ENCODE measurements at regions not wholly inside any gene's neighbourhood (a gene's known extent, or its start where the extent isn't known, plus 50 kb on each side); places are given as distances from the start of the nearest gene placed in this dataset.

DNA sequence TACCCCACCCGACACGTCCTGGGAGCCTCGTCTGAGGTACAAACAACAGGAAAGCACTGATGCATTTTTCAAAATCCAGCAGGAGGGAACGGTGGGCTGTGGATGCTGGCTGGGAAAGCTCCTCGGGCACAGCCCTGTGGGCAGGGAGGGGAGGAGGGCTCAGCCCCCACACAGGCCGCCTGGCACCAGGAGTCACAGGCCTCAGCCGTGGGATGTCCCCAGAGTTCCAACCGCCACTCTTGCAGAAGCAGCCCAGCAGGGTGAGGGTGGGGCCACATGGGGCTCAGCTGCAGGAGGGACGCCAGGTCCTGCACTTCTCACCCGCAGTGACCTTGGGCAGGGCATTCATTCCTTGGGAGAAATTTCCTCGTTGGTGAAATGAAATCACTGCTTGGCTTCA, 274.6 kb downstream of the BRD1 start:
- H3K9me3 Mint-ChIP-seq = peaks cover 7 to 10% of the 10 kb centered on the region in 2 donors
- DNase-seq = no peak

DNA sequence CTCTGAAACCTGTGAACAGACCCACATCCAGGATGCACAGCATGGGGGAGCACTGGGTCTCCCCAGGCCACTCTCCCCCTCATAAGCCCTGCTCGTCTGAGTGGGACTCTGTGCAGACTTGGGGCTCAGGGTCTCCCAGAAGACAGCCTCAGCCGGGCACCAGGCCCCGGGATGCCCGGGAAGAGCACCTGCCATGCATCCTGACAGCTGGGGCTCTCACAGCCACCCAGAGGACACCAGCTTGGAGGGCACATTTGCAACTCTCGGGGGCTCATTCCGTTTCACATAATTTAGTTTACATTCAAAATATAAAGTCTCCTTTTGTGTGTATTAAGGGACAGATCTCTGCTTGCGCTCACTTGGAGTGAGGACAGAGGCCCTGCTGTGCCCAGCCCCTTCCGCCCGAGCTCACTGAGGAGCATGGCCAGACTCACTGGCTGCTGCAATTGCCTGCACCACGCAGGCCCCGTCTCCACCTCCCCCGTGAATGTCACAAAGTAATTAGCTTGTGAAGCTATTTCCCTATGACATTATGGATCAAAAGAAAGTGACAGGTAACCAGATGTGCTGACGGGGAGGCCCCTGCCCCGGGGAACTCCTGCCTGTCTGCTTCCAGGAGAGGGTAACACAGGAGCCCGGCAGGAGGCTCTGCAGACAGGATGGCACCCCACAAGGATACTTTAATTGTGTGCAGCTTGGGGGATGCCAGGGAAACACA, 275.6 kb downstream of the BRD1 start:
- Mint-ChIP-seq H3K4me1 (ENCODE audit: low read depth) (no peaks in the 10 kb centered on the region), H3K27me3 (ENCODE audit: low read depth) (no peaks in the 10 kb centered on the region), H3K27ac (no peak overlapping the region), H3K9me3 (peaks cover 7 to 10% of the 10 kb centered on the region in 2 donors), H3K36me3 (ENCODE audit: insufficient read depth in 2 of 2) (peaks cover 1 to 23% of the 10 kb centered on the region in 2 donors), H3K4me3 (no peak overlapping the region)
- ATAC-seq (replicated peaks in 1 of 2) (no peak), DNase-seq (no peak)

More for the DNA sequence above, 274.6 kb downstream of the BRD1 start:
- Mint-ChIP-seq H3K4me1 (ENCODE audit: low read depth) (no peaks in the 10 kb centered on the region), H3K27ac (no peak overlapping the region), H3K27me3 (ENCODE audit: low read depth) (no peaks in the 10 kb centered on the region), H3K4me3 (no peak overlapping the region), H3K36me3 (ENCODE audit: insufficient read depth in 2 of 2) (peaks cover 1 to 22% of the 10 kb centered on the region in 2 donors)
- no peak for ATAC-seq (replicated peaks in 1 of 2)

DNA sequence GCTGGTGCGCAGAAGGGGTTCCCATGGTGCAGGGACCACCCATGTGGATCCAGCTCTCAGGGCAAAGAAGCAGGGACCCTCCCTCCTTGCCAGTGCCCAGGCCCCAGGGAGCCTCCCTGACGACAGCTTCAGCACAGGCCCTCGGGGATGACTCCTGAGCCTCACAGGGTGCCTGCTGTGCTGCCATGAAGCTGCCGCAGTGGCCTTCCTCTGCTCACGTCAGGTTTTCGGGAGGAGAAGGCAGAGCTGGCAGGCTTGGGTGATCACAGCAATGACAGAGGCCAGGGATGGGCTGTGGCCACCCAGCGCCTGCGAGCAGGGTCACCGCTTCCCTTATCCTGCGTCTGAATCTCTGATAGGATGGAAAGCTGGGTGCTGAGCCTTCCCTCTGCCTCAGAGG, 276.2 kb downstream of the BRD1 start:
- Mint-ChIP-seq H3K27me3 (ENCODE audit: low read depth) (no peaks in the 10 kb centered on the region), H3K4me3 (no peak overlapping the region), H3K36me3 (ENCODE audit: insufficient read depth in 2 of 2) (peaks cover 1 to 24% of the 10 kb centered on the region in 2 donors), H3K27ac (no peak overlapping the region), H3K9me3 (peaks cover 7 to 10% of the 10 kb centered on the region in 2 donors), H3K4me1 (ENCODE audit: low read depth) (no peaks in the 10 kb centered on the region)
- DNase-seq (no peak), ATAC-seq (replicated peaks in 1 of 2) (no peak)

DNA sequence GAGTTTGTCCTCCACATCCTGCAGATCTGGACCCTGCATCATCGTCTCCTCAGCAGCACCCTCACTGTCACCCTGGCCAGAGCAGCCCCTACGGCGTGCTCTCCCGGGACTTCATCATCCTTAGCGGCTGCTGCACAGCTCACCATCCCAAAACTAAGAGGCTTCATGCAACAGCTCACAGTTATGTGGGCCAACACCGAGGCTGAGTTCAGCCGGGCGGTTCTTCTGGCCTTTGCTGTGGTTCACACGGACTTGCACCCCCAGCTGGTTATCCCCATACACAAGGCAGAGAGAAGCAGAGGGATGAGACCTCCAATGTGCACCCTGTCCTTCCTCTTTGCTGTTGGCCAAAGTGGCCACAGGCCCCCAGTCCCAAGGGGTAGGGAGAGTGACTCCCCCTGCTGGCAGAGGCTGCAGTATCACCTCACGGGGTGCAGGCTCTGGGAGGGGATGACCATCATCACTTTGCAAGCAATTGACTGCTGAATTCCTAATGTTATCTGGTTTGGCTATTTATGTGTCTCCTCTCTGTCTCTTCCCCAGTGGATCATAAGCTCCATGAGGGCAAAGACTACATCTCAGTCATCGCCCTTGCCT, 276.8 kb downstream of the BRD1 start:
- ATAC-seq (replicated peaks in 1 of 2) (no peak), DNase-seq (no peak)
- H3K27ac Mint-ChIP-seq = no peak overlapping the region
- no peaks in the 10 kb centered on the region for H3K27me3 Mint-ChIP-seq (ENCODE audit: low read depth)
- H3K4me1 Mint-ChIP-seq (ENCODE audit: low read depth) = no peaks in the 10 kb centered on the region
- no peak overlapping the region for H3K4me3 Mint-ChIP-seq
- peaks cover 1 to 24% of the 10 kb centered on the region in 2 donors for H3K36me3 Mint-ChIP-seq (ENCODE audit: insufficient read depth in 2 of 2)
- H3K9me3 Mint-ChIP-seq = peaks cover 7 to 10% of the 10 kb centered on the region in 2 donors

DNA sequence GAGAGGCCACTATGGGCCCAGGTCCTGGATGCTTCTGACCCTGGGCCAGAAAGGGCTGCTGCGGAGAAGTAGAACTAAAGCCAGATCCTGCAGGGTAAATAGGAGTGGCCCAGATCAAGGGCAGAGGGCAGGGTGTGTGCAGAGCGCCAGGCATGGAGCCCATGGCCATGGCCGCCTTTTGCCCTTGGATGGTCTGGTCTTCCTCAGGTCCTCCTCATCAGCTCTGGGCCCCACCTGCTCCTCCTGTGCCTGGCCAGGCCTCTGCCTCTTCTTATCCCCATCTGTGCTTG, 277.6 kb downstream of the BRD1 start:
- Mint-ChIP-seq H3K9me3 (peaks cover 7 to 10% of the 10 kb centered on the region in 2 donors), H3K4me1 (ENCODE audit: low read depth) (no peaks in the 10 kb centered on the region), H3K27me3 (ENCODE audit: low read depth) (no peaks in the 10 kb centered on the region), H3K36me3 (ENCODE audit: insufficient read depth in 2 of 2) (peaks cover 1 to 24% of the 10 kb centered on the region in 2 donors), H3K4me3 (no peak overlapping the region), H3K27ac (no peak overlapping the region)
- DNase-seq (no peak), ATAC-seq (replicated peaks in 1 of 2) (no peak)

DNA sequence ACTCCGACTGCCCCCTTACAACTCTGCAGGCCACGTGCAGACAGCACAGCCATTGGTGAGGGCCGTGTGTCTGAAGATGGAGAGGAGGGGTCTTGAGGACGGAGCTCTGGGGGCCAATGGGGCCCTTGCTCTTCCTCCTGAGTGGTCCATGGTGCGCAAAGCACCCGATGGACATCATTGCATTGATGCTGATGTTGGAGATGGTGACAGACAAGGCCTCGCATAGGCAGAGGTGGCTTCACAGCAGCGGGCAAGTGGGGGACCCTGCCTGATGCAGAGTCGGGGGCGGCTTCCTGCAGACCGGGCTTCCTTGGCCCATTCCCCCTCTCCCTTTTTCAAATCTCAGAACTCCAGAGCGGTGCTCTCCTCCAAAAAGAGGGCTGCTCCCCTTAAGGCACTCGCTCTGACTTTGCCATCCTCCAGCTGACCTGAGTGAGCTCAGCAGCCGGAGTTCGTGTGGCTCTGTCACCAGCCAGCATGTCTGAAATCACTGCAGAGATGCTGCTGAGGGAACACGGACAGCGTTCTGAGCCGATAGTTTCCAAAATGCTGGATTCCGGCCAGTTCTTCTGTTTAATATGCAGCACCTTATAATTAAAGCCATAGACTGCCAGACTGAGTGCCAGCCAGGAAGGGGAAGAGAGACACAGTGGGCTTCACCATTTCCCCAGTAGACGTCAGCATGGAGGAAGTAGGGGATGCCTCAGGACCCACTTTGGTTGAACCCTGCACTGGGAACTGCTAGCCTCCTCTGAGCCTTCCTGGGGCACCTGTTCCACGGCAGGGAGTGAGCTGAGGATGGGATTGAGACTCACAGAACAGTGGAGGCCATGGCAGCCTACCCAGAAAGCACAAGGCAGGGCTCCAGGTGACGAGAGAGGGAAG, 278.2 kb downstream of the BRD1 start:
- no peak for DNase-seq
- no peaks in the 10 kb centered on the region for H3K4me1 Mint-ChIP-seq (ENCODE audit: low read depth)
- peaks cover 1 to 24% of the 10 kb centered on the region in 2 donors for H3K36me3 Mint-ChIP-seq (ENCODE audit: insufficient read depth in 2 of 2)
- H3K27me3 Mint-ChIP-seq (ENCODE audit: low read depth) = no peaks in the 10 kb centered on the region
- no peak for ATAC-seq (replicated peaks in 1 of 2)
- no peak overlapping the region for H3K27ac Mint-ChIP-seq
- peaks cover 7 to 10% of the 10 kb centered on the region in 2 donors for H3K9me3 Mint-ChIP-seq
- H3K4me3 Mint-ChIP-seq = no peak overlapping the region

DNA sequence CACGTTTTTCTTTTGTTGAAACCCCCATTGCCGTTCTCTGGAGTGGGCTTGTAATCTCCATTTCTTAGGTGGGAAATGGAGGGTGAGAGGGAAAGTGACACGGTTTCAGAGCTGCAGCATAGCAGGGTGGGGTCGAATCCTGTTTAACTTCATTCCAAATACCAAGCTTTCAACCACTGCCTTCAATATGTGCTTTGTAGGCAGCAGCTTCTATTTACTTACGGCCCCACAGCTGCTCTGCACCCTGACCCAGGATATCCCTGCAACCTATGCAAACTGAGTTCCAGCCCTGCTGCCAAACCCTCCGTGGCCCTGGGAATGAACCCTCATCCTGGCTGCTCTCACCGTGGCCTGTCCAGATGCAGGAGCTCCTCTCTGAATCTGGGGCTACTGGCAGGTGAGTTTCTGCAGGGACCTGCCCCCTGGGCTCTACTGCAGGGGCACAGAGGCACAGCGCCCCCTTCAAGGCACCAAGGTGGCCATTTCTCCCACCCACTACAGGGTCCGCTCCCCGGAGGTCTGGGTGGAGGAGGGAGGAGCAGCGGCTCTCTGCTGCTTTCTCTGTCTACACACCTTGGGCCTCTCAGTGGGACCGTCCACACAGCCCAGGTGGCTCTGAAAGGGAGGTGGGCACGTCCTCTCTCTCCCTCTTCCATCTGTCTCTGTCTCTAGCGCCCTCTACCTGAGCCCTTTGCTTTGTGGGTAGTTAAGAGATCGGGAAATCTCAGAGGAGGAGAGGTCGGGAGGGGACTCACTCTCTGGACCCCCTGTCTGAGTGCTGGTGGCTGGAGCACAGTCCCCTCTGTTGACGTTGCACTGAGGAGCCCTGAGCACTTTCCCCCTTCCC, 279.1 kb downstream of the BRD1 start:
- peaks cover 1 to 24% of the 10 kb centered on the region in 2 donors for H3K36me3 Mint-ChIP-seq (ENCODE audit: insufficient read depth in 2 of 2)
- no peak overlapping the region for H3K27ac Mint-ChIP-seq
- peaks cover 7 to 10% of the 10 kb centered on the region in 2 donors for H3K9me3 Mint-ChIP-seq
- ATAC-seq (replicated peaks in 1 of 2) (no peak), DNase-seq (no peak)
- H3K27me3 Mint-ChIP-seq (ENCODE audit: low read depth) = no peaks in the 10 kb centered on the region
- no peak overlapping the region for H3K4me3 Mint-ChIP-seq
- H3K4me1 Mint-ChIP-seq (ENCODE audit: low read depth) = no peaks in the 10 kb centered on the region

DNA sequence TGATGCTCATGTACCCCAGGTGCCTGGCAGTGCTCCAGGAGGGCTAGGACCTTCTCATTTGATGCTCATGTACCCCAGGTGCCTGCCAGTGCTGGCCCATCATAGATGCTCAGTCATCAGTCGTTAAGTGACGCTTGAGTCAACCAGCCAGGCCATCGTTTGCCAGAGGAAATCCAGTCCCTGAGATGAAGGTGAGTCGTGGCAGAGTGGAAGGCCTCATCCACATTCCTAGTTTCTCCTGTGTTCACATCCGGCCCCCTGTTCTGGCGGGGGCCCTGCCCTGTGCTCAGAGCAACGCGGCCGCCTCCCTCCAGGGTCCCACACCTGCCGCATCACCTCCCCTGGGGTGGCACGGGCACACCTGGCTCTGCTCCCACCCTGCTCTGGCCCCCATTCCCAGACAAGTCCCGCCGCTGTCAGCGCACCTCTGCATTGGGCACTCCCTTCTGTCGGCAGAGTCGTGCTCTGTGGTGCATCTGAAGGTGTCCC, 279.9 kb downstream of the BRD1 start:
- ATAC-seq (replicated peaks in 1 of 2) = no peak
- no peak overlapping the region for H3K4me3 Mint-ChIP-seq

DNA sequence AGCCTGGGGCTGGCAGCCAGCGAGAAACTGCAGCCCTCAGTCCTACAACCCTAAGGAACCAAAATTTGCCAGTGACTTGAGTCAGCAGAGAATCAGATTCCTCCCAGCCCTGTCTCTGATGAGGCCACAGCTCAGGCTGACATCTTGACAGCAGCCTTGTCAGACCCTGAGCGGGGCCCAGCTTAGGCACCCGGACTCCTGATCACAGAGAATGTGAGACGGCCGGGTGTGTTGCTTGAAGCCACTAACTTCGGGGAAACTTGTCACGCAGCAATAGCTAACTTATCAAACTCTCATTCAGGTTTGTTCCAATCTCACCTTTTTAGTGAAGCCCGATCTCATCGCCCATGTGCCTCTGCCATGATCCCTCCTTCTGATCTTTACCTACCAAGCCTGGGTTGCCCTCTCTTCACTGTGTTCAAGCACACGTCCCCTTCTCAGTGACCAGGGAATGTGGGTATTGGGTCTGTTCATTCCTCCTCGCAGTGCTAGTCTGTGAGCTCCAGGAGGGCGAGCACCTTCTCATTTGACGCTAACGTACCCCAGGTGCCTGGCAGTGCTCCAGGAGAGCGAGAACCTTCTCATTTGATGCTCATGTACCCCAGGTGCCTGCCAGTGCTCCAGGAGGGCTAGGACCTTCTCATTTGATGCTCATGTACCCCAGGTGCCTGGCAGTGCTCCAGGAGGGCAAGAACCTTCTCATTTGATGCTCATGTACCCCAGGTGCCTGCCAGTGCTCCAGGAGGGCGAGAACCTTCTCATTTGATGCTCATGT, 280.7 kb downstream of the BRD1 start:
- ATAC-seq (replicated peaks in 1 of 2) (no peak), DNase-seq (no peak)
- Mint-ChIP-seq H3K36me3 (ENCODE audit: insufficient read depth in 2 of 2) (peaks cover 1 to 21% of the 10 kb centered on the region in 2 donors), H3K9me3 (peaks cover 7 to 10% of the 10 kb centered on the region in 2 donors), H3K4me3 (no peak overlapping the region), H3K4me1 (ENCODE audit: low read depth) (no peaks in the 10 kb centered on the region), H3K27ac (no peak overlapping the region), H3K27me3 (ENCODE audit: low read depth) (no peaks in the 10 kb centered on the region)

More for the DNA sequence above, 279.9 kb downstream of the BRD1 start:
- Mint-ChIP-seq H3K36me3 (ENCODE audit: insufficient read depth in 2 of 2) (peaks cover 1 to 24% of the 10 kb centered on the region in 2 donors), H3K4me1 (ENCODE audit: low read depth) (no peaks in the 10 kb centered on the region), H3K27ac (no peak overlapping the region), H3K9me3 (peaks cover 7 to 10% of the 10 kb centered on the region in 2 donors), H3K27me3 (ENCODE audit: low read depth) (no peaks in the 10 kb centered on the region)
- DNase-seq = no peak

DNA sequence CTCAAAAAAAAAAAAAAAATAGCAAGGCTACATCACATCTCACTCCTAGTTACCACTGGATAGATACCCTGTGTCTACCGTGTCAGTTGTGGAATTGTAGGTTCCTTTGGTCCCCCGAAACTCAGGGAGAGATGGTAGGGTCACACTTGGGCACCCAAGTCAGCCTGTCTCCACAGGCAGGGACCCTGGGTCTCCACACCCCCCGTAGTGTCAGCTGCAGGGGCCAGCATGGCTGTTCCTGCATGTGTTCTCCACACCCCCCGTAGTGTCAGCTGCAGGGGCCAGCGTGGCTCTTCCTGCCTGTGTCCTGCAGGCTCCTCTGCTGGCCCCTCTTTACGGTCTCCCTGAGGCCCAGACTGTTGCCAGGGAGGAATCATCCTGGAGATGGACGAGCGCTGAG, 282.1 kb downstream of the BRD1 start:
- Mint-ChIP-seq H3K9me3 (peaks cover 4% of the 10 kb centered on the region in 2 donors), H3K36me3 (ENCODE audit: insufficient read depth in 2 of 2) (peaks cover 1 to 11% of the 10 kb centered on the region in 2 donors), H3K4me1 (ENCODE audit: low read depth) (no peaks in the 10 kb centered on the region), H3K27me3 (ENCODE audit: low read depth) (no peaks in the 10 kb centered on the region), H3K4me3 (no peak overlapping the region), H3K27ac (no peak overlapping the region)
- no peak for ATAC-seq (replicated peaks in 1 of 2)
- no peak for DNase-seq

DNA sequence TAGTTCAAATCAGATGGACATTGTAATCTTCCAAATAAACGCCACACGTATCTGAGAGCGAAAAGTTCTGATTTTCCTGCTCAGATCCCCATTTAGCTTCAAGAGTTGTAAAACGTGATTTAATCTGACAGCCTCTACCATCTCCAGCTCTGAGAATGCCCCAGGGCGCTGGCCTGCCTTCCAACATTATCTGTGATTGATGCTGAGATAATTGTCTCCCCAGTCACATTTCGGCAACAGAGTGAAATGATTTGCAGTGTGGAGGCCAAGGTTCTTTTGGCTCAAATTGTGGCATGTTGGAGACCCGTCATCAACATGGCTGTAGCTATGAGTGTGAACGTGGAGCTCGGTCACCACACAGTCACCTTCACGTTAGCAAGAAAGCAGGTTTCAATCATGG, 283.4 kb downstream of the BRD1 start:
- H3K27ac Mint-ChIP-seq = no peak overlapping the region
- no peak overlapping the region for H3K4me3 Mint-ChIP-seq
- no peaks in the 10 kb centered on the region for H3K27me3 Mint-ChIP-seq (ENCODE audit: low read depth)
- DNase-seq (no peak), ATAC-seq (replicated peaks in 1 of 2) (no peak)
- H3K36me3 Mint-ChIP-seq (ENCODE audit: insufficient read depth in 2 of 2) = peaks cover 0 to 2% of the 10 kb centered on the region in 2 donors
- H3K9me3 Mint-ChIP-seq = no peaks in the 10 kb centered on the region
- no peaks in the 10 kb centered on the region for H3K4me1 Mint-ChIP-seq (ENCODE audit: low read depth)

DNA sequence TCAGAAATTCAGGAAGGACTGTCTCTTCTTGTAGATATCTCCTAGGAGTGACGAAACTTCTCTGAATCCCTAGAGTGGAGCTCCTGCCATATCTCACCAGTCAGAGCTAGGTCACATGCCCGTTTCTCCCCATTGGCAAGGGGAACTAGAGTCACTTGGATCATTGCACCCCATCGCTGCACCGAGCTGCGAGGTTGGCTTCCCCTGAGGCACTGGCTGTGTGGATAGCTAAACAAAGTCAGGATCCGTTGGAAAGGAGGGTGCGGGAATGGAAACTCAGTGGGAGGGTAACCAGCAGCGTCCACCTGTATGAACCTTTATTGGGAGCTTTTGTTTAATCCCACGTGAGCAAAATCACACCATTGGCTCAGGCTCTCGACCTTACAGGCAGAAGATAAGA, 283.8 kb downstream of the BRD1 start:
- ATAC-seq (replicated peaks in 1 of 2) (no peak), DNase-seq (no peak)
- no peaks in the 10 kb centered on the region for H3K4me1 Mint-ChIP-seq (ENCODE audit: low read depth)
- no peak overlapping the region for H3K27ac Mint-ChIP-seq
- H3K36me3 Mint-ChIP-seq (ENCODE audit: insufficient read depth in 2 of 2) = peaks cover 0 to 2% of the 10 kb centered on the region in 2 donors
- H3K4me3 Mint-ChIP-seq = no peak overlapping the region
- H3K9me3 Mint-ChIP-seq = no peaks in the 10 kb centered on the region
- H3K27me3 Mint-ChIP-seq (ENCODE audit: low read depth) = no peaks in the 10 kb centered on the region
